Islet of Langerhans (tissue), 1 donor: ENCODE measurements at regions not wholly inside any gene's neighbourhood (a gene's known extent, or its start where the extent isn't known, plus 50 kb on each side); places are given as distances from the start of the nearest gene placed in this dataset.

Experiments
- FAIRE-seq: peaks from one replicate; lab custom pipeline; 2011; peaks lifted over from hg19 to GRCh38; lab: Jason Lieb, UNC

- no peak for FAIRE-seq
These were observed 97.7 kb downstream of the CD47 start for GRCh38 chr3:107992976-107993684.

- FAIRE-seq = no peak
These were observed 99.9 kb downstream of the CD47 start for GRCh38 chr3:107990926-107991325.

GRCh38 chr3:107990433-107990832 lies 100.4 kb downstream of the CD47 start:
- no peak for FAIRE-seq

- no peak for FAIRE-seq
These were observed 101.2 kb downstream of the CD47 start for GRCh38 chr3:107989661-107990060.

GRCh38 chr3:107988460-107989175 lies 102.2 kb downstream of the CD47 start:
- no peak for FAIRE-seq

- FAIRE-seq = no peak
These were observed 103.5 kb downstream of the CD47 start for GRCh38 chr3:107987036-107987939.

GRCh38 chr3:107986505-107986904 lies 104.3 kb downstream of the CD47 start:
- FAIRE-seq = no peak

GRCh38 chr3:107985496-107985895 lies 105.3 kb downstream of the CD47 start:
- FAIRE-seq = no peak

GRCh38 chr3:107983247-107983646 lies 107.6 kb downstream of the CD47 start:
- FAIRE-seq = no peak

- no peak for FAIRE-seq
These were observed 108.7 kb downstream of the CD47 start for GRCh38 chr3:107982165-107982564.

- FAIRE-seq = no peak
These were observed 109.2 kb downstream of the CD47 start for GRCh38 chr3:107981471-107982111.

GRCh38 chr3:107979538-107979937 lies 111.3 kb downstream of the CD47 start:
- no peak for FAIRE-seq

- FAIRE-seq = no peak
These were observed 112.4 kb downstream of the CD47 start for GRCh38 chr3:107978131-107979055.

GRCh38 chr3:107977221-107978130 lies 113.4 kb downstream of the CD47 start:
- no peak for FAIRE-seq

GRCh38 chr3:107976202-107976800 lies 114.5 kb downstream of the CD47 start:
- no peak for FAIRE-seq

- no peak for FAIRE-seq
These were observed 115.2 kb downstream of the CD47 start for GRCh38 chr3:107975529-107976201.

GRCh38 chr3:107973961-107974360 lies 116.9 kb downstream of the CD47 start:
- no peak for FAIRE-seq

- FAIRE-seq = no peak
These were observed 117.7 kb downstream of the CD47 start for GRCh38 chr3:107973152-107973551.

GRCh38 chr3:107970993-107971580 lies 119.7 kb downstream of the CD47 start:
- FAIRE-seq = no peak
